ENCODE measurements at regions not wholly inside any gene's neighbourhood (a gene's known extent, or its start where the extent isn't known, plus 50 kb on each side); places are given as distances from the start of the nearest gene placed in this dataset.

DNA sequence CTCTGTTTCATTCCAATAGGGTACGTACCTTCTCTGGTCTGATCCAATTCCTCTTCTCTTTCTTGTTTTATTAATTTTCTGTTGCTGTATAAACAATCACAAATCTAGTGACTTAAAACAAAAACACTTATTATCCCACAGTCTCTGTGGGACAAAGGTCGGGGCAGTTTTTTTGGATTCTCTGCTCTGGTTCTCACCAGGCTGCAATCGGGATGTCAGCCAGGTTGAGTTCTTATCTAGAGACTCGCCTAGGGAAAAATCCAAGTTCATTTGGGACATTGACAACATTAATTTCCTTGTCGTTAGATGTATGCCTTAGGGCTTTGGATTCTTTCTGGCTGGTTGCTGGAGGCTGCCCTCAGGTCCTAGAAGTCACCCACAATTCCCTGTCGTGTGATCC is 430.5 kb upstream of the RORB start:
- CTCF ChIA-PET, result no interaction called here
- DNase-seq (ENCODE audit: low read depth, low spot score) (no peak), FAIRE-seq (no peak)
- Histone ChIP-seq H3K4me2 (ENCODE audit: insufficient read depth, low read length) (no peak overlapping the region), H3K9ac (replicated peaks; ENCODE audit: extremely low read depth, insufficient read depth, low read length) (no peak overlapping the region), H3K9me3 (replicated peaks; ENCODE audit: control insufficient read depth, insufficient read depth, low read length) (no peaks in the 10 kb centered on the region), H3K27ac (ENCODE audit: insufficient read depth, low read depth, low read length) (no peak overlapping the region), H3K9me1 (replicated peaks; ENCODE audit: control insufficient read depth, extremely low read depth, insufficient read depth, low read length) (no peaks in the 10 kb centered on the region), H2AFZ (ENCODE audit: low read depth, low read length) (no peak overlapping the region), H3K4me3 (replicated peaks in 1 of 3; ENCODE audit: insufficient read depth in 1 of 3, low read depth in 1 of 3, low read length in 3 of 3) (no peak overlapping the region), H3K27me3 (ENCODE audit: control insufficient read depth in 2 of 2, insufficient read depth in 2 of 2, low read length in 2 of 2) (no peaks in the 10 kb centered on the region), H3K4me1 (ENCODE audit: control insufficient read depth, extremely low read depth, insufficient read depth, low read length) (no peaks in the 10 kb centered on the region), H3K79me2 (ENCODE audit: control insufficient read depth, insufficient read depth, low read length) (no peaks in the 10 kb centered on the region), H3K36me3 (ENCODE audit: control insufficient read depth in 2 of 2, extremely low read depth in 1 of 2, insufficient read depth in 2 of 2, low read length in 2 of 2) (no peaks in the 10 kb centered on the region), H4K20me1 (replicated peaks; ENCODE audit: control insufficient read depth, extremely low read depth, insufficient read depth, low read length) (no peaks in the 10 kb centered on the region)
- BruUV-seq (replicated peaks), result no TSS peak
- intact Hi-C loops (cut with micrococcal nuclease), result no loop called here
- dilution Hi-C loops (cut with MboI; ENCODE audit: extremely low pct_ligation_motif_present, low sequenced_read_pairs), result no loop called here
- POLR2A ChIA-PET, result no interaction called here
- no peak for TF ChIP-seq FOS (IDR thresholded peaks at IDR 0.05; ENCODE audit: borderline replicate concordance, insufficient read depth, low read length)

GRCh38 chr9:74071502-74071901 is 425.6 kb upstream of the RORB start:
- no peak for FAIRE-seq
- no peaks in the 10 kb centered on the region for H3K9me1 ChIP-seq (replicated peaks; ENCODE audit: control insufficient read depth, extremely low read depth, insufficient read depth, low read length)
- TF ChIP-seq MAX (IDR thresholded peaks at IDR 0.05; ENCODE audit: insufficient read depth, insufficient read length) (no peak), POLR2AphosphoS5 (IDR thresholded peaks at IDR 0.05; ENCODE audit: insufficient read depth, low read depth, low read length) (no peak), GATA2 (IDR thresholded peaks at IDR 0.05; ENCODE audit: insufficient read depth, insufficient read length, low read depth, low read length) (no peak), FOS (IDR thresholded peaks at IDR 0.05; ENCODE audit: borderline replicate concordance, insufficient read depth, low read length) (no peak), JUN (IDR thresholded peaks at IDR 0.05; ENCODE audit: borderline replicate concordance, insufficient read depth, insufficient read length, low read depth) (no peak), POLR2A (IDR thresholded peaks at IDR 0.05; ENCODE audit: low read depth, low read length) (no peak), EZH2 (IDR thresholded peaks at IDR 0.05; ENCODE audit: borderline replicate concordance, low read depth, low read length, severe bottlenecking) (no peak), CTCF (IDR thresholded peaks at IDR 0.05; ENCODE audit: extremely low read depth in 1 of 2, insufficient read depth in 1 of 2, low read depth in 1 of 2, low read length in 2 of 2) (no peak), MYC (IDR thresholded peaks at IDR 0.05; ENCODE audit: low read depth, low read length) (no peak)
- H3K79me2 ChIP-seq (ENCODE audit: control insufficient read depth, insufficient read depth, low read length), result no peaks in the 10 kb centered on the region
- intact Hi-C loops (cut with micrococcal nuclease), result no loop called here
- no peaks in the 10 kb centered on the region for H3K36me3 ChIP-seq (ENCODE audit: control insufficient read depth in 2 of 2, extremely low read depth in 1 of 2, insufficient read depth in 2 of 2, low read length in 2 of 2)
- H3K9me3 ChIP-seq (replicated peaks; ENCODE audit: control insufficient read depth, insufficient read depth, low read length), result peaks cover 1% of the 10 kb centered on the region
- H3K4me2 ChIP-seq (ENCODE audit: insufficient read depth, low read length), result no peak overlapping the region
- CTCF ChIA-PET, result no interaction called here
- POLR2A ChIA-PET, result no interaction called here
- no peak for DNase-seq (ENCODE audit: low read depth, low spot score)
- H3K9ac ChIP-seq (replicated peaks; ENCODE audit: extremely low read depth, insufficient read depth, low read length), result no peak overlapping the region
- no peaks in the 10 kb centered on the region for H4K20me1 ChIP-seq (replicated peaks; ENCODE audit: control insufficient read depth, extremely low read depth, insufficient read depth, low read length)
- no peak overlapping the region for H2AFZ ChIP-seq (ENCODE audit: low read depth, low read length)
- no TSS peak for BruUV-seq (replicated peaks)
- no peaks in the 10 kb centered on the region for H3K4me1 ChIP-seq (ENCODE audit: control insufficient read depth, extremely low read depth, insufficient read depth, low read length)
- no peak overlapping the region for H3K4me3 ChIP-seq (replicated peaks in 1 of 3; ENCODE audit: insufficient read depth in 1 of 3, low read depth in 1 of 3, low read length in 3 of 3)
- no peak overlapping the region for H3K27ac ChIP-seq (ENCODE audit: insufficient read depth, low read depth, low read length)
- H3K27me3 ChIP-seq (ENCODE audit: control insufficient read depth in 2 of 2, insufficient read depth in 2 of 2, low read length in 2 of 2), result no peaks in the 10 kb centered on the region
- dilution Hi-C loops (cut with MboI; ENCODE audit: extremely low pct_ligation_motif_present, low sequenced_read_pairs), result no loop called here

Data from endothelial cell of umbilical vein (primary cell).